SJCRH30 (cell line): ENCODE measurements at regions not wholly inside any gene's neighbourhood (a gene's known extent, or its start where the extent isn't known, plus 50 kb on each side); places are given as distances from the start of the nearest gene placed in this dataset.

Source experiments
- DNase-seq, 2 experiments: peaks; one replicate each; pipeline ENCODE4 v3.0.0-alpha.2; 2015 to 2020
- H3K27ac ChIP-seq: fragments of 250-450 bp; sonication (Bioruptor Pico); 2 replicates; pipeline ENCODE4 v1.5.1; 2020; ENCODE audit warnings: mild to moderate bottlenecking, moderate library complexity
- H3K27me3 ChIP-seq: fragments of 250-450 bp; sonication (Bioruptor Pico); 2 replicates; pipeline ENCODE4 v1.5.1; 2020; ENCODE audit warnings: mild to moderate bottlenecking, moderate library complexity
- H3K36me3 ChIP-seq: fragments of 250-450 bp; sonication (Bioruptor Pico); 2 replicates; pipeline ENCODE4 v1.5.1; 2020; ENCODE audit warnings: mild to moderate bottlenecking, moderate library complexity
- H3K4me1 ChIP-seq: fragments of 250-450 bp; sonication (Bioruptor Pico); 2 replicates; pipeline ENCODE4 v1.5.1; 2020; ENCODE audit warnings: mild to moderate bottlenecking, moderate library complexity
- H3K4me3 ChIP-seq: fragments of 250-450 bp; sonication (Bioruptor Pico); 2 replicates; pipeline ENCODE4 v1.5.1; 2020; ENCODE audit warnings: mild to moderate bottlenecking, moderate library complexity
- H3K9me3 ChIP-seq: fragments of 250-450 bp; sonication (Bioruptor Pico); replicated peaks from 2 replicates; pipeline ENCODE4 v1.5.1; 2020; ENCODE audit warnings: mild to moderate bottlenecking, moderate library complexity

- Histone ChIP-seq H3K27ac (no peak overlapping the region), H3K4me3 (no peak overlapping the region), H3K9me3 (no peaks in the 10 kb centered on the region), H3K36me3 (no peaks in the 10 kb centered on the region), H3K27me3 (0 out of 2 replicates have a peak, but pooled peaks cover 4% of the 10 kb centered on the region), H3K4me1 (peaks cover 4% of the 10 kb centered on the region)
- DNase-seq: no peak
Measured at GRCh38 chr9:89655990-89656657, 51.3 kb downstream of the GADD45G start.

- Histone ChIP-seq H3K4me3 (no peak overlapping the region), H3K27ac (no peak overlapping the region), H3K36me3 (no peaks in the 10 kb centered on the region), H3K9me3 (no peaks in the 10 kb centered on the region), H3K4me1 (peaks cover 11% of the 10 kb centered on the region), H3K27me3 (0 out of 2 replicates have a peak, but pooled peaks cover 4% of the 10 kb centered on the region)
- DNase-seq: peak in 1 of 2 experiments; percentile 28
Measured at GRCh38 chr9:89657295-89657694, 52.5 kb downstream of the GADD45G start.

GRCh38 chr9:89657765-89658164 is 53.0 kb downstream of the GADD45G start:
- Histone ChIP-seq H3K4me3 (no peak overlapping the region), H3K4me1 (peaks cover 11% of the 10 kb centered on the region)
- DNase-seq: no peak

GRCh38 chr9:89658401-89658800 is 53.6 kb downstream of the GADD45G start:
- 0 out of 2 replicates have a peak, but pooled peaks cover 4% of the 10 kb centered on the region for H3K27me3 ChIP-seq
- H3K4me1 ChIP-seq: peaks cover 17% of the 10 kb centered on the region
- DNase-seq: no peak
- H3K9me3 ChIP-seq: no peaks in the 10 kb centered on the region
- no peak overlapping the region for H3K4me3 ChIP-seq
- H3K27ac ChIP-seq: no peak overlapping the region
- no peaks in the 10 kb centered on the region for H3K36me3 ChIP-seq

More at GRCh38 chr9:89657765-89658164, 53.0 kb downstream of the GADD45G start:
- Histone ChIP-seq H3K27me3 (0 out of 2 replicates have a peak, but pooled peaks cover 4% of the 10 kb centered on the region), H3K27ac (no peak overlapping the region), H3K9me3 (no peaks in the 10 kb centered on the region), H3K36me3 (no peaks in the 10 kb centered on the region)

GRCh38 chr9:89658931-89659330 is 54.1 kb downstream of the GADD45G start:
- H3K9me3 ChIP-seq: no peaks in the 10 kb centered on the region
- peaks cover 17% of the 10 kb centered on the region for H3K4me1 ChIP-seq
- H3K4me3 ChIP-seq: no peak overlapping the region
- H3K36me3 ChIP-seq: no peaks in the 10 kb centered on the region
- no peak overlapping the region for H3K27ac ChIP-seq
- DNase-seq: no peak
- H3K27me3 ChIP-seq: 0 out of 2 replicates have a peak, but pooled peaks cover 4% of the 10 kb centered on the region

GRCh38 chr9:89659473-89659872 is 54.7 kb downstream of the GADD45G start:
- Histone ChIP-seq H3K27ac (no peak overlapping the region), H3K9me3 (no peaks in the 10 kb centered on the region), H3K27me3 (0 out of 2 replicates have a peak, but pooled peaks cover 4% of the 10 kb centered on the region), H3K4me1 (peaks cover 17% of the 10 kb centered on the region), H3K4me3 (no peak overlapping the region), H3K36me3 (no peaks in the 10 kb centered on the region)
- DNase-seq: no peak

GRCh38 chr9:89659891-89660685 is 55.3 kb downstream of the GADD45G start:
- 0 out of 2 replicates have a peak, but pooled peaks cover 2% of the 10 kb centered on the region for H3K27me3 ChIP-seq
- H3K9me3 ChIP-seq: no peaks in the 10 kb centered on the region
- H3K4me3 ChIP-seq: no peak overlapping the region
- no peaks in the 10 kb centered on the region for H3K36me3 ChIP-seq
- DNase-seq: no peak
- H3K27ac ChIP-seq: no peak overlapping the region
- peaks cover 17% of the 10 kb centered on the region for H3K4me1 ChIP-seq

GRCh38 chr9:89661391-89661949 is 56.7 kb downstream of the GADD45G start:
- peak overlapping the region; percentile 56 for H3K4me3 ChIP-seq
- DNase-seq: peak; percentile 50 to 52
- no peaks in the 10 kb centered on the region for H3K36me3 ChIP-seq
- peaks cover 17% of the 10 kb centered on the region for H3K4me1 ChIP-seq
- no peaks in the 10 kb centered on the region for H3K9me3 ChIP-seq
- no peaks in the 10 kb centered on the region for H3K27me3 ChIP-seq
- peak overlapping the region; percentile 17; the same call in 1 of the 2 replicates for H3K27ac ChIP-seq

GRCh38 chr9:89661956-89662717 is 57.3 kb downstream of the GADD45G start:
- Histone ChIP-seq H3K27ac (peak overlapping the region; percentile 51), H3K9me3 (no peaks in the 10 kb centered on the region), H3K36me3 (no peaks in the 10 kb centered on the region), H3K4me3 (peak overlapping the region; percentile 56), H3K4me1 (peaks cover 17% of the 10 kb centered on the region), H3K27me3 (no peaks in the 10 kb centered on the region)
- peak; percentile 99 for DNase-seq

GRCh38 chr9:89662718-89663613 is 58.2 kb downstream of the GADD45G start:
- no peaks in the 10 kb centered on the region for H3K9me3 ChIP-seq
- H3K4me1 ChIP-seq: peaks cover 17% of the 10 kb centered on the region
- H3K4me3 ChIP-seq: peak overlapping the region; percentile 56
- H3K27me3 ChIP-seq: no peaks in the 10 kb centered on the region
- H3K36me3 ChIP-seq: no peaks in the 10 kb centered on the region
- H3K27ac ChIP-seq: peak overlapping the region; percentile 51
- peak in 1 of 2 experiments; percentile 48 for DNase-seq

GRCh38 chr9:89663614-89663970 is 58.8 kb downstream of the GADD45G start:
- Histone ChIP-seq H3K4me3 (no peak overlapping the region), H3K4me1 (peaks cover 20% of the 10 kb centered on the region), H3K36me3 (no peaks in the 10 kb centered on the region), H3K27me3 (no peaks in the 10 kb centered on the region), H3K27ac (no peak overlapping the region), H3K9me3 (no peaks in the 10 kb centered on the region)
- DNase-seq: no peak

- no peak for DNase-seq
- Histone ChIP-seq H3K27ac (no peak overlapping the region), H3K4me1 (peaks cover 20% of the 10 kb centered on the region), H3K27me3 (no peaks in the 10 kb centered on the region), H3K4me3 (no peak overlapping the region), H3K36me3 (no peaks in the 10 kb centered on the region), H3K9me3 (no peaks in the 10 kb centered on the region)
Measured at GRCh38 chr9:89664010-89664409, 59.2 kb downstream of the GADD45G start.

GRCh38 chr9:89664896-89665329 is 60.1 kb downstream of the GADD45G start:
- peaks cover 20% of the 10 kb centered on the region for H3K4me1 ChIP-seq
- no peaks in the 10 kb centered on the region for H3K27me3 ChIP-seq
- H3K4me3 ChIP-seq: no peak overlapping the region
- no peaks in the 10 kb centered on the region for H3K9me3 ChIP-seq
- no peaks in the 10 kb centered on the region for H3K36me3 ChIP-seq
- DNase-seq: no peak
- no peak overlapping the region for H3K27ac ChIP-seq

- Histone ChIP-seq H3K4me1 (peaks cover 13% of the 10 kb centered on the region), H3K9me3 (no peaks in the 10 kb centered on the region), H3K27me3 (no peaks in the 10 kb centered on the region), H3K4me3 (no peak overlapping the region), H3K36me3 (no peaks in the 10 kb centered on the region), H3K27ac (no peak overlapping the region)
- no peak for DNase-seq
Measured at GRCh38 chr9:89666364-89666763, 61.6 kb downstream of the GADD45G start.
